ENCODE measurements at regions not wholly inside any gene's neighbourhood (a gene's known extent, or its start where the extent isn't known, plus 50 kb on each side); places are given as distances from the start of the nearest gene placed in this dataset.

DNA sequence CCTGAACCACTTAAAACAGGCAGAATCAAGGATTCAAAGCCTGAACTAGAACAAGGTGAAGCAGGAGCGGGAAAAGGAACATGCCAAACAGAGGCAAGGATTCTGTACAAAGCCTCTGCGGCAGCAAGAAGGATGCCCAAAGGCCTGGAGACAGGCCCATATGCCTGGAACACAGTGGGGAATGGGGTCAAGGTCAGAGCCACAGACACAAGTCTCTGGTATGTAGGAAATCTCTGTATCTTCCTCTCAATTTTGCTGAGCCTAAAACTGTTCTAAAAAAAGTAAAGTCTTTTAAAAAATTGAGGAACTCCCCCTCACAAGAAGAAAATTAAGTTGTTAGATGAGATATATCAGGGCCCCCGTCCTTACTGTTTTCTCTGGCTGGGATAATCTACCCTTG is 175.9 kb upstream of the GHITM start (continued):
- TF ChIP-seq CHD1 (IDR thresholded peaks at IDR 0.05; ENCODE audit: low read depth, low read length) (no peak), RFX5 (IDR thresholded peaks at IDR 0.05; ENCODE audit: borderline replicate concordance, low read depth, low read length) (no peak), TAF7 (optimal IDR thresholded peaks at IDR 0.05; ENCODE audit: borderline replicate concordance, low read depth, low read length) (no peak), POLR2A (IDR thresholded peaks at IDR 0.05; ENCODE audit: control extremely low read depth in 1 of 2, low read depth in 2 of 2, low read length in 2 of 2) (no peak)
